UCSD-AML1 (cell line): ENCODE measurements at regions not wholly inside any gene's neighbourhood (a gene's known extent, or its start where the extent isn't known, plus 50 kb on each side); places are given as distances from the start of the nearest gene placed in this dataset.

ENCODE experiments used
- DNase-seq: peaks from one replicate; lab custom pipeline; 2025; ENCODE audit not compliant: unreplicated experiment; lab: John Stamatoyannopoulos, UW

DNA sequence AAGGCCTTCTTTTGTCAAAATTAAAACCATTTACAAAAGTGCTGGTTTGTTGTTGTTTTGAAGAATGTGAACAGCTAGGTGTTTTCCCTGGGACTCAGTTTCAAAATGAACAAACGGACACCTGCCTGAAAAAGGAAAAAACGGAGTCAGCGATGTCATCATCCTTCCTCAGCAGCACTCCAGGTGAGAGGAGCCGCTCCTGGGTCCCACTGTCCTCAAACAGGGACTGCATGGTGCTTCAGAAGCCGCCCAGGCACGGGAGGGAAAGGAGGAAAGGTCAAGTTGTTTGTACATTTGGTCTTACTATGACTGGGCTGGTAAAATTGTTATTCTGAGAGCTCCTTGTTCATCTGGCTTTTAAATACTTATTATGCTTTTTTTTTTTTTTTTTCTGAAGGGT, 69.0 kb upstream of the ZSWIM6 start:
- DNase-seq: no peak

GRCh38 chr5:61263561-61264272, 68.3 kb upstream of the ZSWIM6 start:
- peak; percentile 19 for DNase-seq

GRCh38 chr5:61264273-61264661, 67.8 kb upstream of the ZSWIM6 start:
- no peak for DNase-seq

GRCh38 chr5:61267116-61267515, 64.9 kb upstream of the ZSWIM6 start:
- DNase-seq: peak; percentile 12

DNA sequence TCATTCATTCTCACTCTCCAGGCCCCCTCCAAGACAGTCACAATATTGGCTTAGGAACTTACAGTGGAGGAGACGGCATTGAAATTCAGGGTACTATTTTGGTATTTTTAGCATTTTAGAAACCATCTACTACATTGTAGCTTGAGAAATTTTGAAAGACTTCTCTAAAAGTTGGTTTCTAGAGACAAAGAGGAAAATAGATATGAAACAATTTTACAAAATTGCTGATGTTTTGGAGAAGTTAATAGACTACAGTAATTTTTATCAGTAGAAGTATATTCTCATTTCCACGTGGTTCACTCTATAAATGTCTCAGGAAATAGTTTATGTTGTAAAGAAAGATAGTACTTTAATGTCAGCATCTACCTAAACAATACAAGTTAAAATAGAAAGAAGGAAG, 63.2 kb upstream of the ZSWIM6 start:
- DNase-seq: no peak

- no peak for DNase-seq
Observed at GRCh38 chr5:61270510-61271165, 61.4 kb upstream of the ZSWIM6 start.

DNA sequence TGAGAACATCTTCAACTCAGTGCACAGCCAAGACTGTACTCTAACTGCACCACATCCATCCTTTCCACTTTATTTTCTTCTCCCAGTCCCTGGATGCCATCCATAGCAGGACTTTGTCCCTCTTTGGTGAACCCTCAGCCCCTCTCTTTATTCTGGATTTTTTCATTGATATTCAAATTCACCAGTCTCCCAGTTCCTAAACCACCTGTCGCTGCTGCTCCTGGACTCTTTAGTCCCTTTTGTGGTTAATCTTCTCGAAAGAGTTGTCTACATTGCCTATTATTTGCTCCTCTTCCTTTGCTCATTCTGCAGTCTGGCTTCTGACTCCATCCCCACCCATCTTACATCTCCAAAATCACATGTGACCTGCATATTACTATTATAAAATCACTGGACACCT, 59.4 kb upstream of the ZSWIM6 start:
- DNase-seq: no peak

DNA sequence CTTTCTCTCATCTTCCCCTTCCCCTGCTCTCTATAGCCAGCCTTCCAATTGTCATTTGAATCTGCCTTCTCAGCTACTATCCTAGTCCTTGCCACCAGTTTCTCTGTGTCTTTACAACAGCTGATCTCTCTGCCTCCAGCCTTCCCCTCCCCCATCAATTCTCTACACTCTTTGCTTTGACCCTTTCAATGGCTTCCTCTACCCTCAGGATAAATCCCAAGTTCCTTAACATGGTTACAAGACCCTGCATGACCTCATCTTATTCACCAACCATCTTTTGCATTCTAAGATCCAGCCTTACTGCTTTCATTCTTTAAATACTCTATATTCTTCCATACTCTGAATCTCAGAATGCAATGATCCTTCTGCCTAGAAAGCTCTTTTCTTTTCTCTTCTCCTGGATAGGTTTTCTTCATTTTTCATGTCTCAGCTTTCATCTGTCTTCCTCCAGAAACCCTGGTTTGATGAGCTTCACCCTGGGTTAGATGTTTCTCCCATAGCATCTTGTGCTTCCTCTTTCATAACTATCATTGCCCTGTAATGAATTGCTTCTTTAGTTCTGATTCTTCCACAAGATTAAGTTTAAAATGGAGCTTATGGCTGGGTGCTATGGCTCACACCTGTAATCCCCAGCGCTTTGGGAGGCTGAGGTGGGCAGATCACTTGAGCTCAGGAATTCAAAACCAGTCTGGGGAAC, 58.6 kb upstream of the ZSWIM6 start:
- no peak for DNase-seq

DNA sequence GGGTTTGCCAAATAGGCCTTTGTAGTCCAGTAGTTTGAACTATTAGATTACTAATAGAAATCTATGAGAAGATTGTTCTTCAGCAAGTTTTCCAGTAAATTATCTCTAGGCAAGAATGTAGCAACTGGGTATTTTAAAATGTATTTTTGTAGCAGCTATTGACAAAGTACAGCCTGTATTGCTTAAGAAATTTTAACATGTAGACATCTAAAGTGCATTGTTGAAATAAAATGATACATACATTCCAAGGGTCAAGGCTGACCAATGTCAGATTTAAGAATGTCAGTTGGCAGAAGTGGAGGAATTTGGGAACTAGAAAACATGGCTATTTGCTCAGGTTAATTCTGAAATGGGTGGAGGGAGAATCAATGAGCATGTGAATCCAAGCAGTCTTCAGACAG, 57.5 kb upstream of the ZSWIM6 start:
- DNase-seq: no peak

DNA sequence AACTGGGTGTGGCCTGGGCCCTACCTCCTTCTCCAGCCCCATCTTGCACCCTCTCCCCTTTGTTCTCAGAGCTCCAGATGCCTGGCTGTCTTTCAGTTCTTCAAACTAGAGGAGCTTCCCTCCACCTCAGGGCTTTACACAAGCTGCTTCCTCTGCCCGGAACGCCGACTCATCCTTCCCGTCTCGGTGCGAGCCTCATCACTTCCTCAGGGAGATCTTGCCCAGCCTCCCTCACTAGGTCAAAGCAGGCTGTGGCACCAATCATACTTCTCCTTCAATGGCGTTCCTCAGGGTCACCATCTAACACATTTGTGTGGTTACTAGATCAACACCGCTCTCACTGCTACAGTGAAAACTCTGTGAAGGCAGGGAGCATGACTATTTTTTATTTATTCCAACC, 56.2 kb upstream of the ZSWIM6 start:
- DNase-seq: peak; percentile 76

DNA sequence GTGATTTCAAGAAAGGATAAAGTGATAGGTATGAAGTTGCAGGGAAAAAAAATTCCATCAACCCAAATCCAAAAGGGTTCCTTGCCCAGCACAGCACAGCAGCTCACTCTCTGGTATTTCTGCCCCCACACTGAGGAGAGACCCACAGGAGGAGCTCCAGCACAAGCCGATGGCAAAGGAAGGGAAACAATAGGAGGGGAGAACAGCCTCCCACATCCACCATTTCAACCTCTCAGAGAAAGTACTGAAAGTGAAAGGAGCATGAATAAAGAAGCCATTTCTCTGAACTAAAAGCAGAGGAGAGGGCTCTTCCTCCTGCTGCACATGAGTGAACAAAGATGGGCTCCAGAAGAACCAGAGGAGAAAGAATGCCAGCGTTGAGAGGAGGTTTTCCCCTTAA, 54.9 kb upstream of the ZSWIM6 start:
- DNase-seq: peak; percentile 32

GRCh38 chr5:61277781-61278180, 54.3 kb upstream of the ZSWIM6 start:
- no peak for DNase-seq

GRCh38 chr5:61279725-61280124, 52.3 kb upstream of the ZSWIM6 start:
- no peak for DNase-seq

DNA sequence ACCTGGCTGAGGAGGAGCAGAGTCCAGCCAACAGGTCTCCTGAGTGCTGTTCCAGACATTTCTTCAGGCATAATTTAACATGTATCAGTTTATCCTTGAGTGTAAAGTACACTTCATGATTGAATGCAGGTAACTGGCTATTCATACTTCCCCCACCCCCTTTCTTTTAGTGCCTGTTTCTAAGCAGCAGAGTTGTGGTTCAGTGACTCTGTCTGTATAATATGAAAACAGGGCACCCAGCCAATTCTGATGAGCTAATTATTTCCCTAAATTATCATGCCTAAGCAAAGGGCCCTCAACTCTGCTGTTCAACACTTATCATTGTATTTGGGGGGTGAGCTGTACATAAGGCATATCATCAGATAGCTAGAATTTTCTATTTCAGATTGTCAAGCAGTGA, 51.9 kb upstream of the ZSWIM6 start:
- DNase-seq: no peak

DNA sequence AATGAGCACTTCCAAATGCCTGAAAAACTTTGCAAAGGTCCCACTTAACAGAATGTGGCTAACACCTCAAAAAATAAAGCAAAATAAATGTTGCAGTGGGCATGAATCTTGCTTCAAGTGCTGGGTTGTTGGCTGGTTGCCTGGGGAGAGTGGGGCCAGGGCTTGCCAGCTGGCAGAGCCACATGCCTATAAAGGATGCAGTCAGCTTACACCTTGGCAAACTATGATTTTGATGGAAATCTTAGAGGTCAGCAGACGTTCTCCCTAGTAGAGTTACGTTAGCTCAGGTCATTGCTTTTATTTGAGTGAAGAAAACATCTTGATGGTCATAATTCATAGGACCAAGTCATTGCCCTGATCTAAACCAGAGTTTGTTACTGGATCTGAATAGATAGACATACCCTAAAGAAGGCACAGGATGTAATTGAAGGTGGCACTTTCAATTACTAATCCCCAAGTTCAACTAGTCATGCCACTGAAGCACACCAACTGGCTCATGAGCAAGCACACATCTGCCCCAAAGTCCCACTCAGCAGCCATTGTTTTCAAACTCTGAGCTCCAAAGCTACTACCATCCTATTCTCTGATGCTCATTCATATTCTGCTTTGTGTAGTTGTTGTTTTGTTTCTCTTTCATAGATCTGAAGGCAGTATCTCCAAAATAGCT, 51.2 kb upstream of the ZSWIM6 start:
- DNase-seq: no peak

DNA sequence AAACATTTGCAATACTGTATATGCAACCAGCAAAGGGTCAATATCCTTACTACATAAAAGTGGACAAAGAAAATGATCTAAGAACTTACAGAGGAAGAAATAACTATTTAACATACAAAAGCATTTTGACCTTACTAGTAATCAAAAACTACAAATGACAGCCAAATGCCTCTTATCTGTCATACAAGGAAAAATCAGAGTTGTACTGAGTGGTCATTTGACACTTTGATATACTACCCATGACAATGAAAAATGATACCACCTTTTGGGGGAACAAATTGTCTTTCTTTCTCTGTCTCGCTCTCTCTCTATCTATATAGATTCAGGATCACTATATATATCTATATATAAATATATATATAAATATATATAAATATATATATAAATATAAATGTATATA, 50.4 kb upstream of the ZSWIM6 start:
- no peak for DNase-seq
